GM19438 (cell line): ENCODE measurements at regions not wholly inside any gene's neighbourhood (a gene's known extent, or its start where the extent isn't known, plus 50 kb on each side); places are given as distances from the start of the nearest gene placed in this dataset.

Experiments used
- ATAC-seq: cut with Tn5 transposase; IDR thresholded peaks from one replicate; pipeline ENCODE4 v1.9.1; 2021; ENCODE audit warnings: low read depth; ENCODE audit not compliant: unreplicated experiment

- ATAC-seq, result no peak
Observed at GRCh38 chr4:80124246-80125211, 51.5 kb upstream of the ANTXR2 start.
